Hepatocyte (in vitro differentiated cells): ENCODE measurements at regions not wholly inside any gene's neighbourhood (a gene's known extent, or its start where the extent isn't known, plus 50 kb on each side); places are given as distances from the start of the nearest gene placed in this dataset.

ENCODE experiments used
- DNase-seq: peaks from one replicate; pipeline ENCODE4 v3.0.0-alpha.2; 2016; ENCODE audit warnings: low spot score
- H2AFZ ChIP-seq: fragments of 200-600 bp; sonication (generic); 2 replicates; pipeline ENCODE4 v1.6.0; 2016; ENCODE audit warnings: antibody characterized with exemption, mild to moderate bottlenecking
- H3K27ac ChIP-seq: fragments of 200-600 bp; sonication (generic); 2 replicates; pipeline ENCODE4 v1.5.1; 2016; ENCODE audit warnings: mild to moderate bottlenecking
- H3K27me3 ChIP-seq: fragments of 200-600 bp; sonication (generic); 2 replicates; pipeline ENCODE4 v1.6.1; 2016
- H3K36me3 ChIP-seq: fragments of 200-600 bp; sonication (generic); replicated peaks from 2 replicates; pipeline ENCODE4 v1.5.1; 2016; ENCODE audit warnings: low read depth; ENCODE audit not compliant: insufficient read depth
- H3K4me1 ChIP-seq: fragments of 200-600 bp; sonication (generic); 2 replicates; pipeline ENCODE4 v1.5.1; 2016; ENCODE audit warnings: mild to moderate bottlenecking, moderate library complexity; ENCODE audit not compliant: insufficient read depth
- H3K4me2 ChIP-seq: fragments of 200-600 bp; sonication (generic); 2 replicates; pipeline ENCODE4 v1.6.0; 2016
- H3K4me3 ChIP-seq: fragments of 200-600 bp; sonication (generic); 2 replicates; pipeline ENCODE4 v1.5.1; 2016; ENCODE audit warnings: mild to moderate bottlenecking
- H3K79me2 ChIP-seq: fragments of 200-600 bp; sonication (generic); 2 replicates; pipeline ENCODE4 v1.6.0; 2017; ENCODE audit warnings: mild to moderate bottlenecking
- H3K9me2 ChIP-seq: fragments of 200-600 bp; sonication (generic); replicated peaks from 2 replicates; pipeline ENCODE4 v1.6.0; 2017; ENCODE audit warnings: mild to moderate bottlenecking; ENCODE audit not compliant: insufficient read depth
- H3K9me3 ChIP-seq: fragments of 200-600 bp; sonication (generic); 2 replicates; pipeline ENCODE4 v1.5.1; 2016; ENCODE audit warnings: low read depth, mild to moderate bottlenecking
- H4K20me1 ChIP-seq: fragments of 200-600 bp; sonication (generic); 2 replicates; pipeline ENCODE4 v1.6.0; 2016; ENCODE audit warnings: mild to moderate bottlenecking; ENCODE audit not compliant: insufficient read depth, poor library complexity, severe bottlenecking
- CTCF ChIP-seq: fragments of 200-600 bp; sonication (generic); IDR thresholded peaks from 2 replicates; pipeline ENCODE4 v1.5.1; 2016; ENCODE audit warnings: antibody characterized with exemption, mild to moderate bottlenecking; ENCODE audit not compliant: poor library complexity
- EZH2 ChIP-seq: fragments of 200-600 bp; sonication (generic); IDR thresholded peaks from 2 replicates; pipeline ENCODE4 v1.6.1; 2016; ENCODE audit warnings: antibody characterized with exemption, mild to moderate bottlenecking, borderline replicate concordance
- EZH2phosphoT487 ChIP-seq: fragments of 200-600 bp; sonication (generic); IDR thresholded peaks from one replicate; pipeline ENCODE4 v1.6.1; 2018; ENCODE audit warnings: antibody characterized with exemption, mild to moderate bottlenecking, low read depth, moderate library complexity; ENCODE audit not compliant: unreplicated experiment, severe bottlenecking
- WGBS: methylation state at CpG from one replicate; pipeline ENCODE4 v1.1.6; 2016; ENCODE audit warnings: low lambda C conversion rate; ENCODE audit errors: missing lambda C conversion rate; 5-methylcytosine and 5-hydroxymethylcytosine counted together

GRCh38 chr10:111921821-111922220, 261.7 kb downstream of the GPAM start:
- Histone ChIP-seq H3K4me2 (no peak overlapping the region), H3K36me3 (no peaks in the 10 kb centered on the region), H3K4me1 (no peaks in the 10 kb centered on the region), H2AFZ (no peak overlapping the region), H3K79me2 (no peaks in the 10 kb centered on the region), H3K9me2 (no peaks in the 10 kb centered on the region), H3K27me3 (no peaks in the 10 kb centered on the region), H3K4me3 (no peak overlapping the region), H4K20me1 (no peaks in the 10 kb centered on the region), H3K9me3 (no peaks in the 10 kb centered on the region), H3K27ac (no peak overlapping the region)
- WGBS: 77% methylated on average over 2 of the region's 2 CpGs
- DNase-seq: no peak
- TF ChIP-seq CTCF: no peak
- no peak for TF ChIP-seq EZH2phosphoT487
- TF ChIP-seq EZH2: no peak

GRCh38 chr10:111923032-111923431, 260.5 kb downstream of the GPAM start:
- Histone ChIP-seq H3K4me2 (no peak overlapping the region), H3K36me3 (no peaks in the 10 kb centered on the region), H3K9me3 (no peaks in the 10 kb centered on the region), H3K4me3 (no peak overlapping the region), H3K9me2 (no peaks in the 10 kb centered on the region), H2AFZ (no peak overlapping the region), H3K27me3 (no peaks in the 10 kb centered on the region), H3K4me1 (no peaks in the 10 kb centered on the region), H3K79me2 (no peaks in the 10 kb centered on the region), H3K27ac (no peak overlapping the region), H4K20me1 (no peaks in the 10 kb centered on the region)
- TF ChIP-seq CTCF: no peak
- TF ChIP-seq EZH2: no peak
- TF ChIP-seq EZH2phosphoT487: no peak
- DNase-seq: no peak
- 86% methylated on average over 1 of the region's 1 CpG for WGBS

- no peak overlapping the region for H3K27ac ChIP-seq
- no peaks in the 10 kb centered on the region for H4K20me1 ChIP-seq
- TF ChIP-seq EZH2 (no peak), CTCF (no peak), EZH2phosphoT487 (no peak)
- H3K4me3 ChIP-seq: no peak overlapping the region
- WGBS: 83% methylated on average over 6 of the region's 6 CpGs
- H3K4me1 ChIP-seq: no peaks in the 10 kb centered on the region
- no peaks in the 10 kb centered on the region for H3K36me3 ChIP-seq
- H3K79me2 ChIP-seq: no peaks in the 10 kb centered on the region
- H3K9me3 ChIP-seq: no peaks in the 10 kb centered on the region
- no peaks in the 10 kb centered on the region for H3K9me2 ChIP-seq
- no peak overlapping the region for H2AFZ ChIP-seq
- DNase-seq: no peak
- H3K27me3 ChIP-seq: no peaks in the 10 kb centered on the region
- H3K4me2 ChIP-seq: no peak overlapping the region
These were observed 257.3 kb downstream of the GPAM start for GRCh38 chr10:111926286-111926685.

- TF ChIP-seq EZH2phosphoT487: no peak
- no peak for TF ChIP-seq CTCF
- TF ChIP-seq EZH2: no peak
- no peak overlapping the region for H3K4me3 ChIP-seq
- no peak for DNase-seq
- no peaks in the 10 kb centered on the region for H3K9me3 ChIP-seq
- no peak overlapping the region for H2AFZ ChIP-seq
- WGBS: 82% methylated on average over 5 of the region's 5 CpGs
- H3K27ac ChIP-seq: no peak overlapping the region
- H3K79me2 ChIP-seq: no peaks in the 10 kb centered on the region
- no peak overlapping the region for H3K4me2 ChIP-seq
- H3K4me1 ChIP-seq: no peaks in the 10 kb centered on the region
- H3K36me3 ChIP-seq: no peaks in the 10 kb centered on the region
- H4K20me1 ChIP-seq: no peaks in the 10 kb centered on the region
- H3K27me3 ChIP-seq: no peaks in the 10 kb centered on the region
- no peaks in the 10 kb centered on the region for H3K9me2 ChIP-seq
These were observed 249.6 kb downstream of the GPAM start for GRCh38 chr10:111933937-111934336.
